ENCODE measurements at regions not wholly inside any gene's neighbourhood (a gene's known extent, or its start where the extent isn't known, plus 50 kb on each side); places are given as distances from the start of the nearest gene placed in this dataset.

GRCh38 chr16:52855463-52855862 is 197.2 kb downstream of the CHD9NB start:
- no peak for TF ChIP-seq CTCF (IDR thresholded peaks at IDR 0.05; ENCODE audit: control extremely low read depth in 1 of 3, insufficient read depth in 1 of 3, low read depth in 1 of 3, low read length in 3 of 3)
- no peak for TF ChIP-seq ZNF274 (IDR thresholded peaks at IDR 0.05; ENCODE audit: borderline replicate concordance, extremely low read depth, low read length)
- TF ChIP-seq JUN (IDR thresholded peaks at IDR 0.05; ENCODE audit: low read depth, low read length), result no peak
- TF ChIP-seq POLR2AphosphoS5 (IDR thresholded peaks at IDR 0.05; ENCODE audit: low read depth, low read length), result no peak
- TF ChIP-seq MAX (IDR thresholded peaks at IDR 0.05), result no peak
- no peak for TF ChIP-seq SIRT6 (IDR thresholded peaks at IDR 0.05; ENCODE audit: low read length)
- TF ChIP-seq NANOG (IDR thresholded peaks at IDR 0.05; ENCODE audit: insufficient read depth, low read depth, low read length, poor library complexity, severe bottlenecking), result no peak
- no peak for TF ChIP-seq EP300 (IDR thresholded peaks at IDR 0.05; ENCODE audit: borderline replicate concordance in 1 of 2, low read depth in 2 of 2, low read length in 2 of 2)
- no peak for TF ChIP-seq BACH1 (IDR thresholded peaks at IDR 0.05; ENCODE audit: low read length)
